Stomach (tissue), 4 donors: ENCODE measurements at regions not wholly inside any gene's neighbourhood (a gene's known extent, or its start where the extent isn't known, plus 50 kb on each side); places are given as distances from the start of the nearest gene placed in this dataset.

ENCODE experiments used
- POLR2AphosphoS5 ChIP-seq, 3 donors: sonication (generic); formaldehyde crosslinking; IDR thresholded peaks; one replicate each; pipeline ENCODE4 v1.6.1; 2016; ENCODE audit warnings: antibody characterized with exemption in 3 of 3
- TF ChIP-seq, protein P1 (sequence below), 7 experiments: fragments of 450-650 bp in 4 of 7; fragments of 200-600 bp in 3 of 7; sonication (generic) in 3 of 7; IDR thresholded peaks; one replicate each; pipeline ENCODE4 v1.5.1; 2016 to 2019; ENCODE audit warnings: antibody characterized with exemption in 7 of 7, control low read depth in 2 of 7, mild to moderate bottlenecking in 1 of 7

DNA sequence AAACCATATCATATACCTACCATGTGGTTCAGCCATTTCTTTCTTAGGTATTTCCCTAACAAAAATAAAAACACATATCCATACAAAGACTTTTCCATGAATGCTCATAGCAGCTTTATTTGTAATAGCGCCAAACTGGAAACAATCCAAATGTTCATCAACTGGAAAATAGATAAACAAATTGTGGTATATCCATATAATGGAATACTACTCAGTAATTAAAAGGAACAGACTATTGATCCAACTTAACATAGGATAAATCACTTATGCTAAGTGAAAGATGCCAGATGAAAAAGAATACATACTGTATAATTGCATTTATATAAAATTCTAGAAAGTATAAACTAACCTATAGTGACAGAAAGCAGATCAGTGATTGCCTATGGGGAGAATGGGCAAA, 323.3 kb downstream of the BUD13 start:
- TF ChIP-seq, protein P1, sequence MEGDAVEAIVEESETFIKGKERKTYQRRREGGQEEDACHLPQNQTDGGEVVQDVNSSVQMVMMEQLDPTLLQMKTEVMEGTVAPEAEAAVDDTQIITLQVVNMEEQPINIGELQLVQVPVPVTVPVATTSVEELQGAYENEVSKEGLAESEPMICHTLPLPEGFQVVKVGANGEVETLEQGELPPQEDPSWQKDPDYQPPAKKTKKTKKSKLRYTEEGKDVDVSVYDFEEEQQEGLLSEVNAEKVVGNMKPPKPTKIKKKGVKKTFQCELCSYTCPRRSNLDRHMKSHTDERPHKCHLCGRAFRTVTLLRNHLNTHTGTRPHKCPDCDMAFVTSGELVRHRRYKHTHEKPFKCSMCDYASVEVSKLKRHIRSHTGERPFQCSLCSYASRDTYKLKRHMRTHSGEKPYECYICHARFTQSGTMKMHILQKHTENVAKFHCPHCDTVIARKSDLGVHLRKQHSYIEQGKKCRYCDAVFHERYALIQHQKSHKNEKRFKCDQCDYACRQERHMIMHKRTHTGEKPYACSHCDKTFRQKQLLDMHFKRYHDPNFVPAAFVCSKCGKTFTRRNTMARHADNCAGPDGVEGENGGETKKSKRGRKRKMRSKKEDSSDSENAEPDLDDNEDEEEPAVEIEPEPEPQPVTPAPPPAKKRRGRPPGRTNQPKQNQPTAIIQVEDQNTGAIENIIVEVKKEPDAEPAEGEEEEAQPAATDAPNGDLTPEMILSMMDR (IDR thresholded peaks at IDR 0.05): no peak
- TF ChIP-seq POLR2AphosphoS5 (IDR thresholded peaks at IDR 0.05): no peak
